WI38 (cell line): ENCODE measurements at regions not wholly inside any gene's neighbourhood (a gene's known extent, or its start where the extent isn't known, plus 50 kb on each side); places are given as distances from the start of the nearest gene placed in this dataset.
"Not testable (repeated sequence)": the region's sequence is repeated elsewhere in the genome, so short reads cannot be mapped to it uniquely, and the experiment has no call there.

Experiments used
- H3K4me3 ChIP-seq: 2 replicates; pipeline ENCODE4 v1.5.1; 2011; ENCODE audit warnings: low read depth, mild to moderate bottlenecking, control low read depth, low read length
- CTCF ChIP-seq: IDR thresholded peaks from 2 replicates; pipeline ENCODE4 v1.5.1; 2012; ENCODE audit warnings: low read depth, mild to moderate bottlenecking, control low read depth, low read length

GRCh38 chr5:130651440-130651839 is 513.6 kb downstream of the HINT1 start:
- no peak overlapping the region for H3K4me3 ChIP-seq
- no peak for TF ChIP-seq CTCF

GRCh38 chr5:130643321-130643720 is 521.7 kb downstream of the HINT1 start:
- no peak overlapping the region for H3K4me3 ChIP-seq
- TF ChIP-seq CTCF = no peak

- H3K4me3 ChIP-seq = no peak overlapping the region
- TF ChIP-seq CTCF = no peak
These were observed 522.6 kb downstream of the HINT1 start for GRCh38 chr5:130642461-130642860.

- H3K4me3 ChIP-seq = no peak overlapping the region
- no peak for TF ChIP-seq CTCF
These were observed 537.9 kb downstream of the HINT1 start for GRCh38 chr5:130627145-130627544.

GRCh38 chr5:130624805-130625204 is 540.3 kb downstream of the HINT1 start:
- TF ChIP-seq CTCF = no peak
- no peak overlapping the region for H3K4me3 ChIP-seq

- H3K4me3 ChIP-seq = no peak overlapping the region
- TF ChIP-seq CTCF = no peak
These were observed 548.9 kb downstream of the HINT1 start for GRCh38 chr5:130616161-130616560.

- H3K4me3 ChIP-seq = no peak overlapping the region
- TF ChIP-seq CTCF = no peak
These were observed 559.8 kb downstream of the HINT1 start for GRCh38 chr5:130605234-130605633.

GRCh38 chr5:130596647-130597046 is 568.4 kb downstream of the HINT1 start:
- not testable (repeated sequence) for H3K4me3 ChIP-seq
